ENCODE measurements at regions not wholly inside any gene's neighbourhood (a gene's known extent, or its start where the extent isn't known, plus 50 kb on each side); places are given as distances from the start of the nearest gene placed in this dataset.

GRCh38 chr20:6831461-6831860 is 64.0 kb downstream of the BMP2 start:
- TF ChIP-seq POLR2AphosphoS5 (IDR thresholded peaks at IDR 0.05) (no peak), POLR2A (IDR thresholded peaks at IDR 0.05) (no peak), CTCF (IDR thresholded peaks at IDR 0.05) (no peak), EP300 (IDR thresholded peaks at IDR 0.05) (no peak)
- intact Hi-C loops (cut with DNase I), result loop anchor here (5.0 kb wide), 1 partner anchor 1026 kb away; no protein-coding TSS in a partner anchor
- H3K4me3 ChIP-seq, result no peak overlapping the region
- DNase-seq, result no peak
- no peaks in the 10 kb centered on the region for H3K9me3 ChIP-seq
- H3K27me3 ChIP-seq, result no peaks in the 10 kb centered on the region
- H3K4me1 ChIP-seq, result no peaks in the 10 kb centered on the region
- no peak overlapping the region for H3K27ac ChIP-seq
- no peaks in the 10 kb centered on the region for H3K36me3 ChIP-seq
- WGBS, 2 donors, result 66 to 85% methylated on average over 3 of the region's 3 CpGs

GRCh38 chr20:6832811-6833210 is 65.3 kb downstream of the BMP2 start:
- Histone ChIP-seq H3K27me3 (no peaks in the 10 kb centered on the region), H3K36me3 (no peaks in the 10 kb centered on the region), H3K27ac (no peak overlapping the region), H3K9me3 (no peaks in the 10 kb centered on the region), H3K4me3 (no peak overlapping the region), H3K4me1 (no peaks in the 10 kb centered on the region)
- DNase-seq, result no peak
- intact Hi-C loops (cut with DNase I), result loop anchor here (5.0 kb wide), 1 partner anchor 1024 kb away; no protein-coding TSS in a partner anchor
- no peak for TF ChIP-seq POLR2A (IDR thresholded peaks at IDR 0.05)
- no peak for TF ChIP-seq EP300 (IDR thresholded peaks at IDR 0.05)
- no peak for TF ChIP-seq POLR2AphosphoS5 (IDR thresholded peaks at IDR 0.05)
- TF ChIP-seq CTCF (IDR thresholded peaks at IDR 0.05), result no peak
- 96% methylated on average over 10 of the region's 10 CpGs for WGBS, 2 donors

GRCh38 chr20:6835609-6836008 is 68.1 kb downstream of the BMP2 start:
- Histone ChIP-seq H3K27ac (no peak overlapping the region), H3K4me1 (no peaks in the 10 kb centered on the region), H3K36me3 (no peaks in the 10 kb centered on the region), H3K4me3 (no peak overlapping the region), H3K9me3 (no peaks in the 10 kb centered on the region), H3K27me3 (no peaks in the 10 kb centered on the region)
- WGBS, 2 donors, result 79% methylated on average over 3 of the region's 3 CpGs
- no peak for TF ChIP-seq CTCF (IDR thresholded peaks at IDR 0.05)
- no peak for TF ChIP-seq POLR2A (IDR thresholded peaks at IDR 0.05)
- no peak for TF ChIP-seq EP300 (IDR thresholded peaks at IDR 0.05)
- no peak for TF ChIP-seq POLR2AphosphoS5 (IDR thresholded peaks at IDR 0.05)
- intact Hi-C loops (cut with DNase I), result no loop called here
- DNase-seq, result no peak

GRCh38 chr20:6836821-6837374 is 69.4 kb downstream of the BMP2 start:
- DNase-seq, result no peak
- intact Hi-C loops (cut with DNase I), result no loop called here
- Histone ChIP-seq H3K36me3 (no peaks in the 10 kb centered on the region), H3K4me3 (no peak overlapping the region), H3K27ac (no peak overlapping the region), H3K9me3 (no peaks in the 10 kb centered on the region), H3K27me3 (no peaks in the 10 kb centered on the region), H3K4me1 (no peaks in the 10 kb centered on the region)
- 88 to 90% methylated on average over 7 of the region's 7 CpGs for WGBS, 2 donors
- TF ChIP-seq EP300 (IDR thresholded peaks at IDR 0.05) (no peak), POLR2AphosphoS5 (IDR thresholded peaks at IDR 0.05) (no peak), CTCF (IDR thresholded peaks at IDR 0.05) (no peak), POLR2A (IDR thresholded peaks at IDR 0.05) (no peak)

GRCh38 chr20:6837730-6838129 is 70.2 kb downstream of the BMP2 start:
- Histone ChIP-seq H3K36me3 (no peaks in the 10 kb centered on the region), H3K27me3 (no peaks in the 10 kb centered on the region), H3K4me1 (no peaks in the 10 kb centered on the region), H3K9me3 (no peaks in the 10 kb centered on the region), H3K4me3 (no peak overlapping the region), H3K27ac (no peak overlapping the region)
- DNase-seq, result no peak
- intact Hi-C loops (cut with DNase I), result no loop called here
- no peak for TF ChIP-seq POLR2A (IDR thresholded peaks at IDR 0.05)
- WGBS, 2 donors, result 55 to 79% methylated on average over 2 of the region's 2 CpGs

Measured in sigmoid colon (tissue), 6 donors.